Fibroblast of the aortic adventitia (primary cell): ENCODE measurements at regions not wholly inside any gene's neighbourhood (a gene's known extent, or its start where the extent isn't known, plus 50 kb on each side); places are given as distances from the start of the nearest gene placed in this dataset.

ENCODE experiments used
- DNase-seq: peaks from one replicate; pipeline ENCODE4 v3.0.0-alpha.2; 2010; ENCODE audit warnings: low read depth
- H3K4me3 ChIP-seq: 2 replicates; pipeline ENCODE4 v1.5.1; 2011; ENCODE audit warnings: low read depth, mild to moderate bottlenecking, control low read depth, low read length, moderate library complexity
- CTCF ChIP-seq: IDR thresholded peaks from 2 replicates; pipeline ENCODE4 v1.5.1; 2011; ENCODE audit warnings: mild to moderate bottlenecking, low read length, control low read depth, inconsistent platforms; ENCODE audit not compliant: insufficient read depth

GRCh38 chr2:107012714-107013306 lies 126.8 kb upstream of the ST6GAL2 start:
- H3K4me3 ChIP-seq = no peak overlapping the region
- no peak for TF ChIP-seq CTCF
- DNase-seq = no peak

GRCh38 chr2:107013884-107014283 lies 127.9 kb upstream of the ST6GAL2 start:
- H3K4me3 ChIP-seq = no peak overlapping the region
- TF ChIP-seq CTCF = no peak
- DNase-seq = no peak

- no peak for DNase-seq
- H3K4me3 ChIP-seq = no peak overlapping the region
- TF ChIP-seq CTCF = no peak
Observed at GRCh38 chr2:107018366-107018765, 132.4 kb upstream of the ST6GAL2 start.

- no peak for DNase-seq
- TF ChIP-seq CTCF = no peak
- no peak overlapping the region for H3K4me3 ChIP-seq
Observed at GRCh38 chr2:107020392-107020791, 134.4 kb upstream of the ST6GAL2 start.

- no peak for TF ChIP-seq CTCF
- no peak overlapping the region for H3K4me3 ChIP-seq
- DNase-seq = no peak
Observed at GRCh38 chr2:107024269-107024668, 138.3 kb upstream of the ST6GAL2 start.

- H3K4me3 ChIP-seq = no peak overlapping the region
- no peak for DNase-seq
- no peak for TF ChIP-seq CTCF
Observed at GRCh38 chr2:107025291-107025857, 139.4 kb upstream of the ST6GAL2 start.

- no peak overlapping the region for H3K4me3 ChIP-seq
- no peak for DNase-seq
- TF ChIP-seq CTCF = no peak
Observed at GRCh38 chr2:107025869-107026380, 140.0 kb upstream of the ST6GAL2 start.
